Renal cortical epithelial cell (primary cell): ENCODE measurements at regions not wholly inside any gene's neighbourhood (a gene's known extent, or its start where the extent isn't known, plus 50 kb on each side); places are given as distances from the start of the nearest gene placed in this dataset.
A peak's percentile ranks its signal among the peaks of the same experiment; 100 is the strongest.

Experiments
- DNase-seq: peaks from one replicate; pipeline ENCODE4 v3.0.0-alpha.2; 2011; ENCODE audit warnings: low read depth

DNA sequence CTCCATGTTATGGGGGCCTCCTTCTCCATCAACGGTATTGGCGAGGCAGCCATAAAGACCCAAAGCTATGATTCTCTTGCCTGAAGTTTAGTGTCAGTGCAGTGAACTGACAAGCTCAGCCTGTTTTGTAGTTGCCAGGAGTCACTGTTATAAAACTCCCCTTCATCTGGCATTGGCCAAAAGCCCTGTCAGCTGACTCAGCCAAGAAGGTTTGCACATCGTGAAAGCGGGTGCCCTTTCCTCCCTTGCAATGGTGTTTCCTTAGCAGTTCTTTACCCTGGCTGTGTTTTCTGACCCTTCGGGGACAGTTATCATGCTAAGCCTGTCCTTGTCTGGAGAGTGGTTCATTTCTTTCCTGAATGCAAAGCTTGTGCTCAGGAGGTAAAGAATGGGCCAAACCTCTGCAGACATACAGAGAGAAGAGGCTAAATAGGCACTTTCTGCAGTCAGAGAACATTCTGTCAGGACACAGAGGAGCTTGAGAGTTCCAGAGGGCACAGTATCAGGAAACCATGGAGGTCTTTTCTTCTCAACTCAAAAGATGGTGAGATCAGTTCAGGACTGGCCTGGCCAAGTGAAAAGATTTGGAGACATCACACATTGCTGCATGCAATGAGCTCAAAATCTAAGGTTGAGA lies 414.2 kb downstream of the ZNF521 start:
- no peak for DNase-seq

DNA sequence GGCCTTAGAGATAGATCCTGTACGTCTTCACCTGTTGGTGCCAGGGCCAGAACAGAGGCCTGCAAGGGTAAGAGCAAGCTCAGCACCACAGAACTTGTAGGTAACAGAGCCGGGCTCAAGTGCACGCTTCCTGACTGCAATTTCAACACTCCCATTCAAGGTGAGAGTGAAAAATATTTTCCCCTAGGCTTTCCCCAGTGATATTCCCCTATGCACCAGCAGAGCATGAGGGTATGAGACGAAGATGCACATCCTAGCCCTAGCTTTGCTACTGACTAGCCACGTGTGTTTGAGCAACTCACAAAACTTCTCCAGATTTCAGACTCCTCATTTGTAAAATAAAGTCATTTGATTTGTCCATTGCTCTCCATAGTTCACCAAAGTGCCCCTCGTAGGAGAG lies 411.6 kb downstream of the ZNF521 start:
- DNase-seq = no peak

DNA sequence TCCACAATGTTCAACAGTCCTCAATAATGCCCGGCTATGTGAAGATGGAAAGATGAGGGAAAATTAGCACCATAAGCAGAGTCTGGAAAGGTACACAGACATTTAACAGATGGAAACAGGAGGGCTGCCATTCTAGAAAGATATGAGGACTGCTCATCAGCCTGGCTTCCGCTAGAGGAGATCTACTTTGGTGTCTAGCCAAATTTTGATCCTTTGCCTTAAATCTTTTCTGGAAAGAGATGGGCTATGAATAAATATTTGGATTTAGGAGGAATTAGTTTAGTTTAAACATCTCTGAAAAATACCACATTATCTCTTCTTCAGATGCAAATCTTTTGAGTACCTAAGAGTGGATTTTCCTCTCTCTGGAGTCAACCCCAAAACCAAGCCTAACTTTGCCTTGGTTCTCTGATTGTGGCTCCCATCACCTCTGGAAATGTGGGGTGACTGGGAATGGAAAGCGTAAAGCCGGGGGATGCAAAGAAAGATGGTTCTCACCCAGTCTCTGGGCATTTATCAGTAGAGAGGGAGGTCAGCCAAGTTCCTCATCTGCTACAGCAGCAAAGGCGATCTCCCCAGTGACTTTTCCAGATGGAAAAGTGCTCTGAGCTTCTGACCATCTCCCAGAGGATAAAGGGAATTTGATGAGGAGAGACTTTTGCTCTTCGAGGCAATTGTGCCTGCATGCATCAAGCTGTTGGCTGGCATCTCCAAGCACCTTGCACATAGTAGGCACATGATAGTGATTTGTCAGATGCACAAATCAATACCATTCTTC lies 410.6 kb downstream of the ZNF521 start:
- no peak for DNase-seq

DNA sequence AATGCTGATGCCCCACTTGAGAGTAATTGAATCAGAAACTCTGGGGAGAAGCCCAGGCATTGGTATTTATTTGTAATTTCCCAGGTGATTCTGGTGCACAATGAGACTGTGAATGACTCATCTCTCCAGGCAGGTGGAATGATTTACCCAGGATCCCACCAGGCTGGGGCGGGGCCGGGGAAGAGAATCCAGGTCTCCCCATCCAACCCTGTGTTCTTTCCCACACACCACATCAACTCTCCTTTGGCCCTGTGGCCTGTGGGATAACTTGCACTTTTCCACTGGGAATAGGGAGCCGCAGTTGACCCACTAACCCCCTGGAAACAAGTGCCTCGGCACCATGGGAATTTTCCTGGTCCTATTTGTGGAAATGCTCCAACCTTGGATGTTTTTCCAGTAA lies 409.8 kb downstream of the ZNF521 start:
- no peak for DNase-seq

DNA sequence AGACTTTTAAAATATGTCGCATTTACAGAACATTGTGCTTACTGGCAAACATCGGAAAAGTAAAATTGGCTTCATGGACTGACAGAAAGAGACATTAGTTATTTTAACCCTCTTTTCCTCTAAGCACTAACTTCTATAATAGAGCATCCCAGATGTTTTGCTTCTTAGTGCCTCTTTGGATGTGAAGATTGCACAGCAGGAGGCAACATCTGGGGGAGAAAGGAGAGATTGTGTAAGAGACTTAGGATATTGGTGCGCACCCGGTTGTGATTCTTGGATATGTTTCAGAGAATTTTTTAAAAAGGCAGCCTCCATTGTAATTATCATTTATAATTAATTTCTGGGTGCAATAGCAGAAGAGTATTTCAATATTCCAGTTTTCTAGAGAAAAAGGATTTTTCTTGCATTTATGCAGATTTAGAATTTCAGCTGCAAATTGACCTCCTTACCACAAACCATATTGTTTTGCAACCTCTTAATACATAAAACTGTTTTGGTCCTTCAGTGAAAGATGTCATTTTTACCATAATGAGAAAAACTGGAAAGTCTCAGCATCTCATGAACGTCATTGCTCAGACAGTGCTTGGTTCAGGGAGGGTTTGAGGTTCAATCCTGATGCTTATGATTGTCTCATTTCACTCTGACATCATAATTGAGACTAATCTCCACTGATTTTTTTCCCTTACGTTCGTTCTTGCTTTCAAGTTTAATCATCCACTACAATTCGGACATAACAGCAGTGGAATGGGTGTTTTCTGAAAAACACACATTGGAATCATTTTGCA lies 404.3 kb downstream of the ZNF521 start:
- no peak for DNase-seq

DNA sequence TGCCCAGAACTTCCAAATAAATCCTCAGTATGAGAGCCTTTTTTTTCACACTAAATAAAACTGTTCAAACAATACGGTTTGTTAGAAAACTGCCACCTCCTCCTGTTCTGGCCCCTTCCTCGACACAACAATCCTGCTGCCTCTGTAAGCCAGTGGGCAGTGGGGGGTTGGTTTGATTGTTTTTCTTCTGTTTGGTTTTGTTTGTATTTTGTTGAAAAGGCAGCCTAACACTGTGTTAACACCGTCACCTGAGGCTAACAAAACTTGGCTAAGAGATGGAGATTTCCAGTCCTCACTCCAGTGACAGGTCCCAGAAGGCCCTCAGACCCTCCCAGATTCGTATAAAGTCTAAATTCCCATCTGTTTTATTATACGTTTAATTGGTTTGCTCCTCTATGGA lies 402.1 kb downstream of the ZNF521 start:
- no peak for DNase-seq

DNA sequence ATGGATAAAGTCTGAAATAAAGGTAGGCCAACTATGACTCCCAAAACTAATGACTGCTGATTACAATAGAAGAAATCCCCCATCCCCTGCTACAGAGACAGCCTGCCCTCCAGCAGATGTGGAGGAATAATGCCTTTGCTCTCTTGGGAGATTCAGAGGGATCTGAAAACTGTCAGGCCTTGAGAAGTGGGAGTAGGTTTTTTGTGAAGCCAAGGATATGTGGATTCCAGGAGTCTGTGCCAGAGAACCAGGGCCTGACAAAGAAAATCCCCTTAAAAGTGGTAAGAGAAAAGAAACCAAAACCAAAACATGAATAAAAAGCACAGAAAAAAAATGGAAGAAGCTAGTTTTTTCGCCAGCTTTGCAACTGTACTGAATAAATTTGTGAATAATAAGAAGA lies 397.6 kb downstream of the ZNF521 start:
- no peak for DNase-seq

DNA sequence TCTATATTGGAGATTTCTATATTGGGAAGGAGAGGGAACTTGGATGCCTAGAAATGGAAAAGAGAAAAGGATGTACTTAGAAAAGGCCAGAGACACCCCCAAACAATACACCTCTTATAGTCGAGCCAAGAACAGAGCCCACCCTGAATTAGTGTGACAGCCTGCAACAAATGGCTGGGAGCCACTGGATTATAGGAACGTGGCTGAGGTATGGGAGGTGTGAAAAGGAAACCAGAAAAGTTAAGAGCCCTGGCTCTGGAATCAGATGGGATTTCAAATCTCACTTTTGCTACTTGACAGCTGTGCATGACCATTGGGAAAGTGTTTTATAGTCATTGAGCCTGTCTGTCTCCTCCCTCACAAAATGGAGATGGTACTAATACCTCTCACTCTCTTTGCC lies 394.0 kb downstream of the ZNF521 start:
- no peak for DNase-seq

DNA sequence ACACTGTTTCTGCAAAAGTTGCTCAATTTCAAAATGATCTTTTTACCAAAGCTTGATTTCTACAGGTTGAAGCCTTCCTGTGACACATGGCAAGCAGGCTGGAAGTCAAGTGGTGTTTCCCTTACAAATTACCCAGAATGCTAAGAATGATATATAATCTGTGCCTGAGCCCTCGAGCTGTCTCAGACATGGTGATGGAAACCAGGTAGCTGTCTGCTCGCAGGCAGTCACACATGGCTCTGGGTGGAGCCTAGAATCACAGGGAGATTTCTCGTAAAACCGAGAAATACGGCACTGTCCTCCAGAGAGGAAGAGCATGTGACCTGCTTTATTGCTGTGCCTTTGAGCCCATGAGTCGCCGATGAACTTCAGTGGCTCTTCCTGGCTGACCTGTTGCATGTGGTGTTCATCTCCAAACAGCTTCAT lies 392.9 kb downstream of the ZNF521 start:
- no peak for DNase-seq

DNA sequence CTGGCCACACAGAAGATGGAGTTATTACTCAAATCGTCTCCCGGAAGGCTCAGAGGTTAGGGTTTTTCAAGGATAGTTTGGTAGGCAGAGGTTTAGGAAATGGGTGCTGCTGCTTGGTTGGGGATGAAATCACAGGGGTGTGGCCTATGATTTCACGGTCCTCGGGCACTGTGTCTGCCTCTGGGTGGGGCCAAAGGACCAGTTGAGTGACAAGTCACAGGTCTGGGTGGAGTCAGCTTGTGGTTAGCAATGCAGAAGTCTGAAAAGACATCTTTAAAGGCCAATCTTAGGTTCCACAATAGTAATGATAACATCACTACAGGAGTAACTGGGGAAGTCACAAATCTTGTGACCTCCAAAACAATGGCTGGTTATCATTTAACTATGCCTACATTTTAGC lies 387.8 kb downstream of the ZNF521 start:
- DNase-seq = no peak

DNA sequence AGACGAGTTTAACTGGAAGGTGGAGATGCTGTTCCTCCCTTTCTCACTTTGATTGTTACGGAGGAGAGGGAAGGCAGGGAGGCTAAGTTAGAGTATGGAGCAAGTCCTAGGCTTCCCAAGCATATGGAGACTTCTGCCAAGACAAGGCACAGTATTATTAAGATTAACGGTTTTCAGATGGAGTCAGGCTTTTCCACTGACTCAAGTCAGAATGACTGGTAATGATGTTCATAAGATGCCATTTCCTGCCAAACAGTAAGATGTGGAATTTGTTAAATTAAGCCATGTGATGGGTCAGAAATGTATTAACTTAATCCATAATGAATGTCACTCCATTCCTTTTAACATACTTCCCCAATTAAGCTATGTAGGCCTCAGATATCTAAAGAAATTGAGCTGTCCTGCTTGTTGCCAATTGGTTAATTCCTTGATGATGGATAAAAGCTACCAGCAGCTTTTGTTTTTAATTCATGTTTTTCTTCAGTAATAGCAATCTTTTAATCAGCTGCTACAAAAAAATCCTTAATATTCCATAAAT lies 383.7 kb downstream of the ZNF521 start:
- DNase-seq = no peak

DNA sequence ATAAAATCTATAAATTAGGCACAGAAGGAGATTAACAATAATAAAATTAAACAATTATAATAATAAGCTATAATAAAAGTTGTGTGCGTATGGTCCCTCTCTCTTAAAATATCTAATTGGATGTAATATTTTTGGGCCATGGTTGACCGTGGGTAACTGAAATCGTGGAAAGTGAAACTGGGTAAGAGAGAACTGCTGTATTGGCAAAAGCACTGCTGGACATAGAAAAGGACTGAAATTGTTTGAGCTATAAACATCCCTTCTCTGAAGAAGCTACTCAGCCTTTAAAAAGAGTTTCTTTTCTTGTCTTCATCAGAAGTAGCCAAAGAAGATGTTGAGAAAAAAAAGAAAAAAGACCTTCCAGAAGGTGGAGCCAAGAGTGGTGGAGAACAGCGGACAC lies 379.4 kb downstream of the ZNF521 start:
- no peak for DNase-seq

DNA sequence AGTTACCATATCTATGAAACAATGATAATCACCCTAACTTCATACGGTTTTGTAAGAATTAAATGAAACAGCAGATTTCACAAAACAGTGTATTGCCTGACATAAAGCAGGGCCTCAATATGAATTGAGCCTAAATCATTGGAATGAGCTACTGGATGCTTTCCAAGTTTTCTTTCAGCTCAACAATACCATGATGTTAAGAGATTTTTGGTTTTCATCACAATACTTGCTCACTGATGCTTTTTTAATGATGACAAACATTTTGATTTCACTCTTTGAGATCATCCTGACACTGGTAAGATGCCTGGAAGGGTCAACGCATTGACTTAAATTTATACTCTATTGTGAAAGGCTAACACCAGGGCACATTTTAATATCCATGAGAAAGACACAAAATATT lies 377.5 kb downstream of the ZNF521 start:
- no peak for DNase-seq

DNA sequence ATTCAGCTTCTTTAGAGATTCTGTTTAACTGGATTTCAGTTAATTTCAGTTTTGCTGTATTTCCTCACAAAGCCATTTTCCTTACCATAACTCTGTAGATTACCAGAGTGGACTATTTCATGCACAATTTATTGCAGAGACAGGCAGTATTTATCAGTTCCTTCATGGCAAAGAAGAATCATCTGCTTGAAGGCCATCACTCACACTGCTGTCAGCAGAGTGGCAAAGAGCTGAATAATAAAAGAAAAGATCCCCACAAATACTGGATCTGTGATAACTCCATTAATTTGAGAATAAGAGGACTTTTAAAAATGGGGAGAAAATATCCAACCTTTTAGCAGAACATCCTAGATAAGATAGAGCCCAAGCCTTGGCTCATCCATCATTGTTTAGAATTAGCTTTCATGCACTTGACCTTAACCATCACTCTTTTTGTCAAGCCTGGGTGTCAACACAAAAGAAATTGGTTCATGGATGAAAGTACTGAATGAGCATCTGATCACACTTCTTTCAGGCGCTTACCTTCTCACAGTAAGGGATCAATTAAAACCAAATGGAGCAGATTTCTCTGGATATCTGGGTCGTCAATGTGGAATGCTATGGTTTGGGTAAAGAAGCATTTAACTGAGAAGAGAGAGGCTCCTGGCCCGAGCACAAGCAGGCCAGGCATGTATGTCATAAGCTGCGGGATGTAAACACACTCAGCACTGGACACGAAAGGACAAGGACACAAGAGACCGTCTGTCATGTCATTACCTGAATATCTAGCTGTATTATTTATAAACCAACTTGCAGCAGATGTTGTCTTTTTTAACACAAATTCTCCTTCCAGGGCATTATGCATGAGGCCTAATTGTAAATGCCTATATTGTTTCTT lies 376.2 kb downstream of the ZNF521 start:
- DNase-seq = no peak

DNA sequence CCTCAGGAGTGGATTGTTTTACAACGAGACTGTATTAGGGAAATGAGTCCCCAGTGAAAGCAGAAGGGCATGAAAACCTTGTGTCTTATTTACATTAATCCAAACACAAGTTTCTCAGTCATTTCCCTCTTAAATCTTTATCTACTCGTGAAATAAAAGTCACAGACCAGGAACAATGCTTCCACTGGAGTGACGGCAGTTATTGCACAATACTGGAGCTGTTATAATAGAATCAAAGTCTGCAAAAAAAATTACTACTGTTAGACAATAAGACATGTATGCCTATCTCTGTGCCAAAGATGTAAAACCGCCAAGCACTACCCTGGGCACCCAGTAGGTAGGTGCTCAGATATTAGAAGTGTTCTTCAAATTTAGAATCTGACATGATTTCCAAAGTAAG lies 375.5 kb downstream of the ZNF521 start:
- no peak for DNase-seq

DNA sequence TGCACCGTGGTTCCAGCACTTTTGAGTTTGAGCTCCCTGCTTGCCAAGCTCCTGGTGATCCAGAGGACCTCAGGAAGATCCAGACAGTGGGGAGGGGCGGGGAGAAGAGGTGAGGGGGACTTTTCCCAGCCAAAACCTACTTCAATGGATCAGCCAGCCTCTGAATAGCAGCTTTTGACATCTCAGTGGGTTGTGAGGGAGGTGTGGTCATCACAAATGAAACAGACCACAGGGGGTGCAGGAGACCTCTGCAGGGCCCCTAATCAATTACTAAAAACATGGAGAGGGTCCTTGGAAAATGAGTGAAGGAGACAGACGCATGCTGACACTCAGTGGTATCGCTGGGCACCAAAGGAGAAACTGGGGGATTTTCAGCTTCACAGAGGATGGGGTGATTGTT lies 372.7 kb downstream of the ZNF521 start:
- no peak for DNase-seq

DNA sequence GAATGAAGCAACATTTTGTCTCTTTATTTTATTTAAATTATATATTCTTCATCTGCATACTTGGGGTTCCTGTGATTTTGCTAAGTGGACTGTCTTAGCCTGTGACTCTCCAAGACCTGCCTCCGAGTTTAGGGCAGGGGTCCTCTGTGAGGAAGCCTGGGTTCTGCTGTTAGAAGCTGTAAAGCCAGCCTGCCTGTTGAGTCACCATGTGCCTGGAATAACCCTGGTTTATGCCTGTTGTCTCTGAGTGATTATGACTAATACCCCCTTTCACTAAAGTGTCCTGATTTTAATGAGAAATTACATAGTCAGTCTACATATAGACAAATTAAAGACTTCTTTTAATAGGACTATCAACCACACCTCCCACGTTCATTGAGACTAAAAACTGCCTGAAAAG lies 369.1 kb downstream of the ZNF521 start:
- peak; percentile 5 for DNase-seq

DNA sequence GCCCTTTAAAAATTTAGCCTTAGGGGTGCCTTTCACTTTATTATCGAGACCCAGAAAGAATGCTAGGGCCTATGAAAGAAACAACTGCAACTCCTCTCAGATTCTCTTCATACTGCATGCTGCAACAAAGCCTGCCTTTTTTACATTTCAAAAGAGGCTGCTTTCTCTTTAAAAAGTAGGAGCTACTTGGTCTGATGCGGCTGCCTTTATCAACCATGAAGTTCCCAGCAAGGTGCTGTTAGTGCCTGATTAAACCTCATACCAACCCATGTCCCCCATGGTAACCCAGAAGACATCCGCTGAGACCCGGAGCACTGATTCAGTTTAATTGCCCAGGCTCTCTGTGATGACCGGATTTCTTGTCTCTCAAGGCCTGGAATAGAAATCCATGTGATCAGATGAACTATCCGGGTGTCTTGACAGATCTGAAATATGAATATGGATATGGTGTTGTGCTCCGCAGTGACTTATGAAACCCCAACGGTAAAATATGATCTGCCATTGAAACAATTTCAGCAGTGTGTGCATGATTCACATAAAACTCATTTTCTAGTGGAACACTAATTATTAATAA lies 368.3 kb downstream of the ZNF521 start:
- DNase-seq = no peak

DNA sequence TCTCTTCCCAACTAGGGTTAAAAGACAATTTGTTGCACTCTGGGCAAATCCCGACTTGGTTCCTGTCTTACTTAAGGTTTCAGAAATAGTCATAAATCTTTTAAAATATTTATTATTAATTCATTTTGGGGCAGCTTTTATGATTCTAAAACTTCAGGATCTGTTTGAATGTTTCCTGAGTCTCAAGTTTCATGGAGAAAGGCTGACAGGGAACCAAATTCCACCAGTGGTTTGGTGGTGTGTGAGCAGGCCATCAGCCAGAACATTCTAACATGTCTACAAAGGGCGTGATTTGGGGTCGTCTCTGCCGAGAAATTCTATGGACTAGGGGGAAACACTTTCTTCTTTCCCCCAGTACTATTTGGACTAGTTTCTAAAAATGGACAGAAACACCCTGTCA lies 366.4 kb downstream of the ZNF521 start:
- DNase-seq = no peak

DNA sequence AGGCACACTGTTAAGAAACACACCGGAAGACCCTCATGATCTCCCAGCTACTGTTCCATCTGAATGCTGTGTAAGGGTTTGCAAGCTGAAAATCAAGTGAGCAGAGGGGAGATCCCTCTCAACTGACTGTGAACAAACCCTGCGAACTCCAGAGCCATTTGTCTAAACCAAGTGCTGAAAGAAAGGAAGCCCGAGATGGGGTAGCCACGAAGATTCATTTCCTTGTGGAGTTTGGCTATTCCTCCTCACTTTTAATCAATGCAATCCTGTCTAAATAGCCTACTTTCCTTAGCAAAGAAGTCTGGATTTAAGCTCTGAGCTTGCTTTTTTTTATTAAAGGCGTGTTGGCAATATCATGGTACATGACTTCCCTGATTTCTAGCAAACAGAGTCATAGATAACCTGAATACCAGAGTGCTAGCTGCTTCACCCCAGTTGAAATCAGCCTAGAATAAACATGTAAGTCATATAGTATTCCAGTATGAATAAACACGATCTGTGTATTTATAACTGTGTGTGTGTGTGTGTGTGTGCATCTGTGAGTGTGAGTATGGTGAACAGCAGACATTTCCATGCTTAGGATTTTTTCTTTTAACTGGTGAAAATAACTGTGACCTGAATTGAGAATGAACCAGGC lies 365.2 kb downstream of the ZNF521 start:
- DNase-seq = no peak
